ENCODE measurements at regions not wholly inside any gene's neighbourhood (a gene's known extent, or its start where the extent isn't known, plus 50 kb on each side); places are given as distances from the start of the nearest gene placed in this dataset.

- TF ChIP-seq CTCF (IDR thresholded peaks at IDR 0.05) = no peak
- TF ChIP-seq POLR2A (IDR thresholded peaks at IDR 0.05) = no peak
Observed at GRCh38 chr6:145093226-145093625, 642.1 kb downstream of the EPM2A start.
